ENCODE measurements at regions not wholly inside any gene's neighbourhood (a gene's known extent, or its start where the extent isn't known, plus 50 kb on each side); places are given as distances from the start of the nearest gene placed in this dataset.
"Not testable (repeated sequence)": the region's sequence is repeated elsewhere in the genome, so short reads cannot be mapped to it uniquely, and the experiment has no call there.

DNA sequence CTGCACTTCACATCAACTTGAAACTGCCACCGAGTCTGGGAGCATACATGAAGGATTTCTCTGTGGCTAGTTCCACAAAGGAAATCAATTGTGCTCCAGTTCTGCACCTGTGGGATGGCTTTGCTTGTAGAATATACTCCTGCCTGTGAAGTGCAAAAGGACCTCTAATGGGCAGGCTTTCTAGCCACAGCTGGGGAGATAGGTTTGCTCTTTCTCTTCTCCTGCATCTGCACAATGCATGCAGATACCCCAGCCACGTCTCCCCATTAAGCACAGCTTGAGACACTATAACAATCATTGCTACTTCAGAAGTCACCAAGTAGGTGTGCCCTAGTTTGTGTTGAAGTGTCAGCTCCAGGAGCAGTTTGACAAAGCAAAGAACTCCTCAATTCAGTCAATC lies 364.6 kb downstream of the ZIC3 start:
- Histone ChIP-seq H3K27me3 (no peaks in the 10 kb centered on the region), H3K9me3 (peaks cover 0 to 13% of the 10 kb centered on the region in 2 donors), H3K27ac (no peak overlapping the region), H3K4me3 (no peak overlapping the region), H3K36me3 (no peaks in the 10 kb centered on the region), H3K4me1 (no peaks in the 10 kb centered on the region)
- no peak for TF ChIP-seq CTCF (IDR thresholded peaks at IDR 0.05)
- intact Hi-C loops (cut with DNase I) = no loop called here
- ATAC-seq (no peak), DNase-seq (no peak)

DNA sequence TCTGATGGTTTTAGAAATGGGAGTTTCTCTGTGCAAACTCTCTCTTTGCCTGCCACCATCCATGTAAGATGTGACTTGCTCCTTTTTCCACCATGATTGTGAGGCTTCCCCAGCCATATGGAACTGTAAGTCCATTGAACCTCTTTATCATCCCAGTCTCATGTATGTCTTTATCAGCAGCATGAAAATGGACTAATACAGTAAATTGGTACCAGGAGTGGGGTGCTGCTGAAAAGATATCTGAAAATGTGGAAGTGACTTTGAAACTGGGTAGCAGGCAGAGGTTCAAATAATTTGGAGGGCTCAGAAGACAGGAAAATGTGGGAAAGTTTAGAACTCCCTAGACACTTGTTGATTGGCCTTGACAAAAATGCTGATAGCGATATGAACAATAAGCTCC lies 368.3 kb downstream of the ZIC3 start:
- not testable (repeated sequence) for H3K36me3 ChIP-seq

DNA sequence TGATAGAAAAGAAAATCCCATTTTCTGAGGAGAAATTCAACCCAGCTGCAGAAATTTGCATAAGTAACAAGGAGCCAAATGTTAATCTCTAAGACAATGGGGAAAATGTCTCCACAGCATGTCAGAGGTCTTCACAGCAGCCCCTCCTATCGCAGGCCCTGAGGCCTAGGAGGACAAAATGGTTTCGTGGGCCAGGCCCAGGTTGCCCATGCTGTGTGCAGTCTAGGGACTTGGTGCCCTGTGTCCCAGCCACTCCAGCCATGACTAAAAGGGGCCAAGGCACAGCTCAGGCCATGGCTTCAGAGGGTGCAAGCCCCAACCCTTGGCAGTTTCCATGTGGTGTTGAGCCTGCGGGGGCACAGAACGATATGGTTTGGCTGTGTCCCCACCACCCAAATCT lies 369.0 kb downstream of the ZIC3 start:
- H3K27me3 ChIP-seq; DNase-seq; H3K4me1 ChIP-seq; ATAC-seq; H3K27ac ChIP-seq; intact Hi-C loops (cut with DNase I); H3K36me3 ChIP-seq; H3K4me3 ChIP-seq: not testable (repeated sequence)
- H3K9me3 ChIP-seq = peaks cover 0 to 13% of the 10 kb centered on the region in 2 donors

More for the DNA sequence above, 368.3 kb downstream of the ZIC3 start:
- H3K4me1 ChIP-seq; H3K27me3 ChIP-seq; ATAC-seq; H3K27ac ChIP-seq; intact Hi-C loops (cut with DNase I); H3K4me3 ChIP-seq; DNase-seq: not testable (repeated sequence)
- H3K9me3 ChIP-seq = peaks cover 0 to 13% of the 10 kb centered on the region in 2 donors

- intact Hi-C loops (cut with DNase I) = no loop called here
- Histone ChIP-seq H3K4me3 (no peak overlapping the region), H3K36me3 (no peaks in the 10 kb centered on the region), H3K9me3 (no peaks in the 10 kb centered on the region), H3K27me3 (no peaks in the 10 kb centered on the region), H3K27ac (no peak overlapping the region), H3K4me1 (no peaks in the 10 kb centered on the region)
- no peak for ATAC-seq
- no peak for TF ChIP-seq CTCF (IDR thresholded peaks at IDR 0.05)
- DNase-seq = no peak
Measured at GRCh38 chrX:137945470-137945869, 379.5 kb downstream of the ZIC3 start.

DNA sequence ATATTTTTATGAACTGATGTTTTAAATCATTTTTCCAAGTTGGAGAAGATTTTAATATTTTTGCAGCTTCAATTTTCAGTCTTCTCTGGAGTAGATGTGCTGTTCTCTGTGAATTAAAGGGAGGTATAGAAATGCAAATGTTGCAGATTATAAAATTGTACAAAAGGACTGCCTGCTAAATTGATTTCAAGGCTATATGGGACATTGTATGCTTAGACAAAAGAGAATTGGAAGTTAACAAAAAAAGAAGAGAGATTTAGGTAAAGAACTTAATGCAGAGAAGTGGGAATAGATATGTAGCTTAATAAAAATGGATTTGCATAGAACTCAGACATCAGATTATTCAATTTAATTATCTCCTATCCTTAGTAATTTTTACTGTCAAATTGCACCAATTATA lies 403.3 kb downstream of the ZIC3 start:
- intact Hi-C loops (cut with DNase I) = no loop called here
- Histone ChIP-seq H3K36me3 (no peaks in the 10 kb centered on the region), H3K9me3 (no peaks in the 10 kb centered on the region), H3K27ac (no peak overlapping the region), H3K4me1 (no peaks in the 10 kb centered on the region), H3K4me3 (no peak overlapping the region), H3K27me3 (no peaks in the 10 kb centered on the region)
- TF ChIP-seq CTCF (IDR thresholded peaks at IDR 0.05) = no peak
- ATAC-seq (no peak), DNase-seq (no peak)

- Histone ChIP-seq H3K27me3 (no peaks in the 10 kb centered on the region), H3K27ac (no peak overlapping the region), H3K4me1 (no peaks in the 10 kb centered on the region), H3K9me3 (no peaks in the 10 kb centered on the region), H3K4me3 (no peak overlapping the region), H3K36me3 (no peaks in the 10 kb centered on the region)
- DNase-seq (no peak), ATAC-seq (no peak)
- no peak for TF ChIP-seq CTCF (IDR thresholded peaks at IDR 0.05)
- intact Hi-C loops (cut with DNase I) = no loop called here
Measured at GRCh38 chrX:137982472-137983172, 416.7 kb downstream of the ZIC3 start.

Measured in left lung (tissue), 4 donors.